OCI-LY7 (cell line): ENCODE measurements at regions not wholly inside any gene's neighbourhood (a gene's known extent, or its start where the extent isn't known, plus 50 kb on each side); places are given as distances from the start of the nearest gene placed in this dataset.

Source experiments
- BruUV-seq: library from RNA; stranded (reverse); fragments of 400-500 nt; replicated peaks from 2 replicates; lab custom pipeline; 2021; lab: Mats Ljungman, UMichigan
- CTCF ChIA-PET: fragments of 300-600 bp; sonication (Branson Sonifier 250); formaldehyde crosslinking; loops from one replicate; lab custom pipeline; 2022; ENCODE audit warnings: antibody characterized with exemption; ENCODE audit not compliant: unreplicated experiment; lab: Charles Lee
- POLR2A ChIA-PET: fragments of 300-600 bp; sonication (Branson Sonifier 250); formaldehyde crosslinking; loops from one replicate; lab custom pipeline; 2022; ENCODE audit warnings: antibody characterized with exemption; lab: Charles Lee
- DNase-seq: peaks from one replicate; pipeline ENCODE4 v3.0.0-alpha.2; 2015; ENCODE audit warnings: low spot score
- H2AFZ ChIP-seq: fragments of 200-600 bp; sonication (generic), shearing (Covaris generic); 2 replicates; pipeline ENCODE4 v1.6.1; 2014; ENCODE audit warnings: mild to moderate bottlenecking, antibody characterized with exemption, low read length, moderate library complexity
- H3K27ac ChIP-seq: fragments of 200-600 bp; sonication (generic); 2 replicates; pipeline ENCODE4 v1.5.1; 2014; ENCODE audit warnings: mixed run types, low read depth, mild to moderate bottlenecking, moderate library complexity, low read length, inconsistent platforms; ENCODE audit not compliant: poor library complexity, severe bottlenecking
- H3K36me3 ChIP-seq: fragments of 200-600 bp; sonication (generic); 2 replicates; pipeline ENCODE4 v1.6.1; 2014; ENCODE audit warnings: mild to moderate bottlenecking, antibody characterized with exemption, low read length, moderate library complexity, mixed read lengths; ENCODE audit not compliant: insufficient read depth
- H3K4me1 ChIP-seq: fragments of 200-600 bp; sonication (generic); 2 replicates; pipeline ENCODE4 v1.5.1; 2014; ENCODE audit warnings: mild to moderate bottlenecking, low read length; ENCODE audit not compliant: insufficient read depth, poor library complexity, severe bottlenecking
- H3K4me2 ChIP-seq: fragments of 200-600 bp; sonication (generic); 2 replicates; pipeline ENCODE4 v1.6.1; 2014; ENCODE audit warnings: mild to moderate bottlenecking, low read length
- H3K4me3 ChIP-seq: fragments of 200-600 bp; sonication (generic); 2 replicates; pipeline ENCODE4 v1.5.1; 2014; ENCODE audit warnings: mild to moderate bottlenecking, low read depth, low read length; ENCODE audit not compliant: poor library complexity, severe bottlenecking
- H3K79me2 ChIP-seq: fragments of 200-600 bp; sonication (generic); 2 replicates; pipeline ENCODE4 v1.6.1; 2016; ENCODE audit warnings: low read depth, mild to moderate bottlenecking, low read length, moderate library complexity, mixed read lengths; ENCODE audit not compliant: insufficient read depth
- H3K9me2 ChIP-seq: fragments of 200-600 bp; sonication (generic); 2 replicates; pipeline ENCODE4 v1.6.1; 2016; ENCODE audit warnings: mild to moderate bottlenecking, low read length, mixed read lengths; ENCODE audit not compliant: insufficient read depth
- H3K9me3 ChIP-seq: fragments of 200-600 bp; sonication (generic); 2 replicates; pipeline ENCODE4 v1.6.1; 2014; ENCODE audit warnings: mild to moderate bottlenecking, mixed run types, low read length, mixed read lengths
- H4K20me1 ChIP-seq: fragments of 200-600 bp; sonication (generic); 2 replicates; pipeline ENCODE4 v1.6.1; 2014; ENCODE audit warnings: mild to moderate bottlenecking, antibody characterized with exemption, low read length, moderate library complexity, mixed read lengths; ENCODE audit not compliant: insufficient read depth
- EZH2phosphoT487 ChIP-seq: fragments of 200-600 bp; sonication (generic); IDR thresholded peaks from 2 replicates; pipeline ENCODE4 v1.6.1; 2018; ENCODE audit warnings: low read depth, borderline replicate concordance, mild to moderate bottlenecking, mixed run types, antibody characterized with exemption, low read length, moderate library complexity, mixed read lengths
- intact Hi-C: fragments of 100-400 bp; cut with micrococcal nuclease; formaldehyde crosslinking; loops from one replicate; pipeline ENCODE4 v1.10.0; 2022; ENCODE audit not compliant: unreplicated experiment
- TF ChIP-seq, protein P1 (sequence below): fragments of 200-600 bp; sonication (generic); conservative IDR thresholded peaks from 2 replicates; pipeline ENCODE4 v1.5.1; 2014; ENCODE audit warnings: mild to moderate bottlenecking, antibody characterized with exemption, low read length, moderate library complexity, mixed read lengths

GRCh38 chr4:181077341-181077740, 1165.9 kb upstream of the TENM3 start:
- Histone ChIP-seq H3K9me2 (no peaks in the 10 kb centered on the region), H3K4me1 (no peaks in the 10 kb centered on the region), H3K9me3 (no peaks in the 10 kb centered on the region), H3K4me3 (no peak overlapping the region), H3K27ac (no peak overlapping the region), H2AFZ (no peak overlapping the region), H3K36me3 (no peaks in the 10 kb centered on the region), H3K4me2 (no peak overlapping the region), H4K20me1 (no peaks in the 10 kb centered on the region), H3K79me2 (no peaks in the 10 kb centered on the region)
- TF ChIP-seq, protein P1, sequence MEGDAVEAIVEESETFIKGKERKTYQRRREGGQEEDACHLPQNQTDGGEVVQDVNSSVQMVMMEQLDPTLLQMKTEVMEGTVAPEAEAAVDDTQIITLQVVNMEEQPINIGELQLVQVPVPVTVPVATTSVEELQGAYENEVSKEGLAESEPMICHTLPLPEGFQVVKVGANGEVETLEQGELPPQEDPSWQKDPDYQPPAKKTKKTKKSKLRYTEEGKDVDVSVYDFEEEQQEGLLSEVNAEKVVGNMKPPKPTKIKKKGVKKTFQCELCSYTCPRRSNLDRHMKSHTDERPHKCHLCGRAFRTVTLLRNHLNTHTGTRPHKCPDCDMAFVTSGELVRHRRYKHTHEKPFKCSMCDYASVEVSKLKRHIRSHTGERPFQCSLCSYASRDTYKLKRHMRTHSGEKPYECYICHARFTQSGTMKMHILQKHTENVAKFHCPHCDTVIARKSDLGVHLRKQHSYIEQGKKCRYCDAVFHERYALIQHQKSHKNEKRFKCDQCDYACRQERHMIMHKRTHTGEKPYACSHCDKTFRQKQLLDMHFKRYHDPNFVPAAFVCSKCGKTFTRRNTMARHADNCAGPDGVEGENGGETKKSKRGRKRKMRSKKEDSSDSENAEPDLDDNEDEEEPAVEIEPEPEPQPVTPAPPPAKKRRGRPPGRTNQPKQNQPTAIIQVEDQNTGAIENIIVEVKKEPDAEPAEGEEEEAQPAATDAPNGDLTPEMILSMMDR = no peak
- no peak for TF ChIP-seq EZH2phosphoT487
- no TSS peak for BruUV-seq
- ChIA-PET CTCF (no interaction called here), POLR2A (no interaction called here)
- intact Hi-C loops = no loop called here
- DNase-seq = no peak

- Histone ChIP-seq H2AFZ (no peak overlapping the region), H3K9me3 (no peaks in the 10 kb centered on the region), H3K36me3 (no peaks in the 10 kb centered on the region), H4K20me1 (no peaks in the 10 kb centered on the region), H3K4me3 (no peak overlapping the region), H3K9me2 (no peaks in the 10 kb centered on the region), H3K4me1 (no peaks in the 10 kb centered on the region), H3K27ac (no peak overlapping the region), H3K79me2 (no peaks in the 10 kb centered on the region), H3K4me2 (no peak overlapping the region)
- TF ChIP-seq EZH2phosphoT487 = no peak
- TF ChIP-seq, protein P1 = no peak
- no peak for DNase-seq
- no TSS peak for BruUV-seq
- CTCF ChIA-PET = no interaction called here
- intact Hi-C loops = no loop called here
- POLR2A ChIA-PET = no interaction called here
Measured at GRCh38 chr4:181078196-181078595, 1165.0 kb upstream of the TENM3 start.

- H3K4me1 ChIP-seq = no peaks in the 10 kb centered on the region
- no peaks in the 10 kb centered on the region for H4K20me1 ChIP-seq
- no peak for DNase-seq
- no peaks in the 10 kb centered on the region for H3K9me3 ChIP-seq
- H3K4me2 ChIP-seq = no peak overlapping the region
- H3K36me3 ChIP-seq = no peaks in the 10 kb centered on the region
- intact Hi-C loops = no loop called here
- H3K4me3 ChIP-seq = no peak overlapping the region
- TF ChIP-seq EZH2phosphoT487 = no peak
- TF ChIP-seq, protein P1 = no peak
- BruUV-seq = no TSS peak
- CTCF ChIA-PET = no interaction called here
- H3K9me2 ChIP-seq = no peaks in the 10 kb centered on the region
- POLR2A ChIA-PET = interaction anchor here (0.6 to 1.2 kb wide), 3 partner anchors 8 to 74 kb away, joined by 3 to 4 read pairs (median 3); no protein-coding TSS in a partner anchor
- no peak overlapping the region for H2AFZ ChIP-seq
- H3K79me2 ChIP-seq = no peaks in the 10 kb centered on the region
- H3K27ac ChIP-seq = no peak overlapping the region
Measured at GRCh38 chr4:181083757-181084361, 1159.3 kb upstream of the TENM3 start.
